Lung (tissue), 11 donors: ENCODE measurements at regions not wholly inside any gene's neighbourhood (a gene's known extent, or its start where the extent isn't known, plus 50 kb on each side); places are given as distances from the start of the nearest gene placed in this dataset.
A peak's percentile ranks its signal among the peaks of the same experiment; 100 is the strongest.

Experiments
- ATAC-seq: fragments of 200-7000 bp; cut with Tn5 transposase; one replicate; pipeline ENCODE4 v1.9.1; 2020; ENCODE audit warnings: moderate number of reproducible peaks; ENCODE audit not compliant: insufficient read depth, low FRiP score
- DNase-seq, 3 donors: peaks; one replicate each; pipeline ENCODE4 v3.0.0-alpha.2; 2013 to 2017
- H3K27ac ChIP-seq, 2 donors: one replicate each; pipeline ENCODE4 v1.5.1; 2013; ENCODE audit warnings: mild to moderate bottlenecking in 2 of 2, moderate library complexity in 2 of 2, control low read depth in 1 of 2, inconsistent platforms in 1 of 2, low read depth in 1 of 2, low read length in 1 of 2
- H3K27me3 ChIP-seq, 3 donors: one replicate each; pipeline ENCODE4 v1.5.1; 2013; ENCODE audit warnings: low read length in 2 of 3; ENCODE audit not compliant: control insufficient read depth in 3 of 3, insufficient read depth in 3 of 3
- H3K36me3 ChIP-seq, 4 donors: one replicate each; pipeline ENCODE4 v1.5.1; 2013; ENCODE audit warnings: low read length in 4 of 4, mild to moderate bottlenecking in 1 of 4, moderate library complexity in 1 of 4; ENCODE audit not compliant: control insufficient read depth in 4 of 4, insufficient read depth in 4 of 4
- H3K4me1 ChIP-seq, 5 donors: one replicate each; pipeline ENCODE4 v1.5.1; 2013; ENCODE audit warnings: low read length in 5 of 5, mild to moderate bottlenecking in 2 of 5, moderate library complexity in 1 of 5; ENCODE audit not compliant: control insufficient read depth in 5 of 5, insufficient read depth in 5 of 5
- H3K4me3 ChIP-seq: one replicate; pipeline ENCODE4 v1.5.1; 2013; ENCODE audit warnings: mild to moderate bottlenecking, control low read depth, moderate library complexity
- H3K9ac ChIP-seq, 2 donors: one replicate each; pipeline ENCODE4 v1.5.1; 2013; ENCODE audit warnings: low read length in 2 of 2, control low read depth in 1 of 2; ENCODE audit not compliant: insufficient read depth in 1 of 2
- H3K9me3 ChIP-seq, 4 donors: one replicate each; pipeline ENCODE4 v1.5.1; 2013; ENCODE audit warnings: low read length in 3 of 4, mild to moderate bottlenecking in 1 of 4, moderate library complexity in 1 of 4; ENCODE audit not compliant: control insufficient read depth in 4 of 4, insufficient read depth in 3 of 4
- WGBS, 2 donors: extraction: QIAGEN DNeasy Blood & Tissue Kit; methylation state at CpG; one replicate each; pipeline ENCODE4 v1.1.7; 2013; 5-methylcytosine and 5-hydroxymethylcytosine counted together
- TF ChIP-seq, protein P1 (sequence below): IDR thresholded peaks from 2 replicates; pipeline ENCODE4 v1.5.1; 2012; ENCODE audit warnings: mild to moderate bottlenecking; ENCODE audit errors: control extremely low read depth, extremely low read depth
- donor health status: control.
- donor health status: control.
- donor health status: Bipolar disorder and iron deficiency.
- donor health status: healthy.
- donor health status: DM: yes; HTN: yes; CAD: no.

DNA sequence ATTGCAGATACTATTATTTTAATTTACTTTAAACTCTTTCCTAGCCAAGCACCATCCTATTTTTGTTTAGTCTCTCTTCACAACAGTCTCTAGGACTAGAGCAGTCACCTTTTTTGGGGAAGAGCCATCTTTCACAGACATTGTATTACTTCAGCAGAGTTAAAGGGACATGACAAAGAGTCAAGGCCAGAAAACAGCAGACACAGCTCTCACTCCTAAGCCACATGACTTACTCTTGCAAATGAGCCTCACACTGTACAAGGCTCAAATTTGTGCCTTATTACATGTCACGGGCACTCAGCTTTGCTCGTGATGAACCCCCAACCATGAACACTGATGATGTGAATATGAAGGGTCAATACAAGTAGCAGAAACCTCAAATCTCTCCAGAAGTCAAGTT is 104.3 kb downstream of the ZNF608 start:
- peaks cover 0 to 16% (median 3%) of the 10 kb centered on the region in 5 donors for H3K4me1 ChIP-seq
- no peak overlapping the region for H3K9ac ChIP-seq
- peaks cover 0 to 63% (median 25%) of the 10 kb centered on the region in 4 donors for H3K36me3 ChIP-seq
- ATAC-seq (no peak), DNase-seq (peak in 1 of 3 donors; percentile 47)
- H3K9me3 ChIP-seq: no peaks in the 10 kb centered on the region
- TF ChIP-seq, protein P1, sequence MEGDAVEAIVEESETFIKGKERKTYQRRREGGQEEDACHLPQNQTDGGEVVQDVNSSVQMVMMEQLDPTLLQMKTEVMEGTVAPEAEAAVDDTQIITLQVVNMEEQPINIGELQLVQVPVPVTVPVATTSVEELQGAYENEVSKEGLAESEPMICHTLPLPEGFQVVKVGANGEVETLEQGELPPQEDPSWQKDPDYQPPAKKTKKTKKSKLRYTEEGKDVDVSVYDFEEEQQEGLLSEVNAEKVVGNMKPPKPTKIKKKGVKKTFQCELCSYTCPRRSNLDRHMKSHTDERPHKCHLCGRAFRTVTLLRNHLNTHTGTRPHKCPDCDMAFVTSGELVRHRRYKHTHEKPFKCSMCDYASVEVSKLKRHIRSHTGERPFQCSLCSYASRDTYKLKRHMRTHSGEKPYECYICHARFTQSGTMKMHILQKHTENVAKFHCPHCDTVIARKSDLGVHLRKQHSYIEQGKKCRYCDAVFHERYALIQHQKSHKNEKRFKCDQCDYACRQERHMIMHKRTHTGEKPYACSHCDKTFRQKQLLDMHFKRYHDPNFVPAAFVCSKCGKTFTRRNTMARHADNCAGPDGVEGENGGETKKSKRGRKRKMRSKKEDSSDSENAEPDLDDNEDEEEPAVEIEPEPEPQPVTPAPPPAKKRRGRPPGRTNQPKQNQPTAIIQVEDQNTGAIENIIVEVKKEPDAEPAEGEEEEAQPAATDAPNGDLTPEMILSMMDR: no peak
- no peak overlapping the region for H3K4me3 ChIP-seq
- WGBS, 2 donors: 93 to 98% methylated on average over 2 of the region's 2 CpGs
- no peak overlapping the region for H3K27ac ChIP-seq
- no peaks in the 10 kb centered on the region for H3K27me3 ChIP-seq

GRCh38 chr5:124641154-124641792 is 105.2 kb downstream of the ZNF608 start:
- 61 to 80% methylated on average over 11 of the region's 11 CpGs for WGBS, 2 donors
- H3K27ac ChIP-seq: peak overlapping the region in 1 of 2 donors; percentile 71
- ATAC-seq (no peak), DNase-seq (no peak)
- no peak overlapping the region for H3K4me3 ChIP-seq
- H3K27me3 ChIP-seq: no peaks in the 10 kb centered on the region
- H3K9ac ChIP-seq: no peak overlapping the region
- H3K4me1 ChIP-seq: peaks cover 0 to 23% (median 3%) of the 10 kb centered on the region in 5 donors
- H3K9me3 ChIP-seq: no peaks in the 10 kb centered on the region
- TF ChIP-seq, protein P1: no peak
- peaks cover 0 to 57% (median 22%) of the 10 kb centered on the region in 4 donors for H3K36me3 ChIP-seq

- no peak overlapping the region for H3K27ac ChIP-seq
- no peak overlapping the region for H3K9ac ChIP-seq
- ATAC-seq: no peak
- H3K9me3 ChIP-seq: no peaks in the 10 kb centered on the region
- no peaks in the 10 kb centered on the region for H3K27me3 ChIP-seq
- no peak overlapping the region for H3K4me3 ChIP-seq
- DNase-seq: no peak
- peaks cover 0 to 57% (median 17%) of the 10 kb centered on the region in 4 donors for H3K36me3 ChIP-seq
- H3K4me1 ChIP-seq: peaks cover 0 to 37% (median 9%) of the 10 kb centered on the region in 5 donors
- WGBS, 2 donors: 83 to 91% methylated on average over 4 of the region's 4 CpGs
- TF ChIP-seq, protein P1: no peak
Observed at GRCh38 chr5:124639095-124639665, 107.3 kb downstream of the ZNF608 start.
